Ishikawa (cell line): ENCODE measurements at regions not wholly inside any gene's neighbourhood (a gene's known extent, or its start where the extent isn't known, plus 50 kb on each side); places are given as distances from the start of the nearest gene placed in this dataset.

Experiments used
- EP300 ChIP-seq: IDR thresholded peaks from 2 replicates; pipeline ENCODE4 v1.6.1; 2012; ENCODE audit warnings: borderline replicate concordance
- YY1 ChIP-seq: IDR thresholded peaks from 2 replicates; pipeline ENCODE4 v1.6.1; 2012; ENCODE audit warnings: low read depth

DNA sequence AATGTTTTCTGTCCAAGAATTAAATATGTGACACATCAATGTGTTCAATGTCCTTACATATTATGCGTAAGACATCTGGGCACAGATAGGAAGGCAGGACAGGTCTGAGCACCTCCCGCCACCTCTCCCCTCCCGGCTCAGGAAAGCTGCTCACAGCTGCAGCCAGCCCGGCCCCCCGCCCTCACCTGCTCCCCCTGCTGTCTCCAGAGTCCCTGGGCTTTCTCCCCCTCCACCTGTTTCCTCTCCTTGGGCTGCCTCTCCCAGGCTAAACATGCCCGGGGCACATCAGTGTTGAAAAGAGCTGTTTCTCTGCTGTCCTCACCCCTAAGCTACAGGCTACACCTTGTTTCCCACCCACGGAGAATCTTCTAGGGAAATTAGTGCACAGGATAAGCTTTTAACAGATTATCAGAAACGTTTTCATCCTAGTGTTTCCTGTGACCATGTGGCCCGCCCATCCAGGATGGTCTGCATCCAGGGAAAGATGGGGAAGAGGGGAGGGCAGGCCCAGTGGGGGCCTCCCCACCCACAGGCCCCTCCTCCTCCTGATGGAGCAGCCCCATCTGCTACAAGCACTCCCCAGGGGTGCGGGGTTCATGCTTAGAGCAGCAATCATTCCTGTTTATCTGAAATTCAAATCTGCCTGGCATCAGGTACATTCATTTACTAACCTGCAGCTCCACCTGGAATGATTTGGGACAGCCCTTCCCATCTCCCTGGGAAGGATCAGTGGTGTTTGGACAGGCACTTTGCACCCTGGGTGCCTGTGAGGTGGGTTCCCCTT is 273.8 kb upstream of the SFSWAP start:
- TF ChIP-seq YY1 (no peak), EP300 (no peak)
